Fibroblast of lung (primary cell): ENCODE measurements at regions not wholly inside any gene's neighbourhood (a gene's known extent, or its start where the extent isn't known, plus 50 kb on each side); places are given as distances from the start of the nearest gene placed in this dataset.

Source experiments
- CTCF ChIP-seq, 2 donors: IDR thresholded peaks in 1 of 2; conservative IDR thresholded peaks in 1 of 2; 1 replicate in 1 of 2; 2 replicates in 1 of 2; pipeline ENCODE4 v1.5.1; 2011 to 2012; ENCODE audit warnings: low read length in 2 of 2, control low read depth in 1 of 2, inconsistent platforms in 1 of 2, low read depth in 1 of 2, mild to moderate bottlenecking in 1 of 2
- EZH2 ChIP-seq: IDR thresholded peaks from 2 replicates; pipeline ENCODE4 v1.5.1; 2012; ENCODE audit warnings: low read length, control low read depth, mild to moderate bottlenecking; ENCODE audit errors: missing control alignments

DNA sequence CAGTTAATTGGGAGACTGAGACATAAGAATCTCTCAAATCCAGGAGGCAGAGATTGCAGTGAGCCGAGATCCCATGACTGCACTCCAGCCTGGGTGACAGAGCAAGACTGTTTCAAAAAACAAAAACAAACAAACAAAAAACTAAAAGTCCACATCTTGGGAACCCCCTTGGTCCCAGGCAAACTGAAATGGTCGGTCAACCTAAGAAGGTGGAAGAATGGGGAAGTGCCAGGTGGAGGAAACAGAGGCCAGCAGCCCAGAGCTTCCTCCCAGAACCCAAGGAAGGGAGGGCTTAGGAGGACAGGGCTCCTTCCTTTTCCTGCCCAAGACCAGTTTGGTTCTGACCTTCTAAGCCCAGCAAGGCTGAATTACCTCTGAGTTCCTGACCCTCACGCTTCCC is 121.0 kb upstream of the FUT8 start:
- no peak for TF ChIP-seq CTCF (conservative IDR thresholded peaks at IDR 0.05 in 1 of 2, IDR thresholded peaks at IDR 0.05 in 1 of 2; ENCODE audit: low read depth in 1 of 2, low read length in 2 of 2)
- TF ChIP-seq EZH2: no peak
